IMR-90 (cell line): ENCODE measurements at regions not wholly inside any gene's neighbourhood (a gene's known extent, or its start where the extent isn't known, plus 50 kb on each side); places are given as distances from the start of the nearest gene placed in this dataset. TPM values are rescaled to one million over a fixed set of nuclear protein-coding genes. Genes with fewer than 3 reads are reported as not detected.

Source experiments
- microRNA-seq, 2 experiments: library from miRNA; stranded (forward) in 1 of 2; unstranded in 1 of 2; fragments of 10-50 nt in 1 of 2; fragments of <30 nt in 1 of 2; gene quantifications in 1 of 2; microRNA quantifications in 1 of 2; one replicate each; pipeline versions ENCODE3 to v1.1.0; 2013 to 2020; ENCODE audit not compliant: insufficient read depth in 1 of 2, insufficient read length in 1 of 2, unreplicated experiment in 1 of 2
- small RNA-seq, 5 experiments: library from RNA; depleted of rRNA; stranded (forward); fragments of <200 nt; gene quantifications; one replicate each; pipeline ENCODE3, GENCODE V24; 2012

Small RNAs in the stretch of these regions (microRNA-seq; reads per million reads assigned to microRNA genes)
- gene RNA5SP454 (ENCODE audit: insufficient read depth, insufficient read length), result not detected

Small RNAs in the stretch of these regions (small RNA-seq; reads per million reads assigned to genes)
- 0 reads per million in 5 experiments for gene RNA5SP454
